Upper lobe of left lung (tissue), 4 donors: ENCODE measurements at regions not wholly inside any gene's neighbourhood (a gene's known extent, or its start where the extent isn't known, plus 50 kb on each side); places are given as distances from the start of the nearest gene placed in this dataset.

Source experiments
- EP300 ChIP-seq, 4 donors: sonication (generic); formaldehyde crosslinking; IDR thresholded peaks; one replicate each; pipeline ENCODE4 v1.5.1; 2017; ENCODE audit warnings: antibody characterized with exemption in 4 of 4, control low read depth in 2 of 4
- POLR2A ChIP-seq, 4 donors: fragments of 450-650 bp; IDR thresholded peaks; one replicate each; pipeline ENCODE4 v1.5.1; 2016 to 2017; ENCODE audit warnings: antibody characterized with exemption in 4 of 4, mild to moderate bottlenecking in 2 of 4

GRCh38 chr2:234143896-234144295, 93.4 kb downstream of the SPP2 start:
- no peak for TF ChIP-seq EP300 (IDR thresholded peaks at IDR 0.05)
- no peak for TF ChIP-seq POLR2A (IDR thresholded peaks at IDR 0.05)
